Lung (tissue), 11 donors: ENCODE measurements at regions not wholly inside any gene's neighbourhood (a gene's known extent, or its start where the extent isn't known, plus 50 kb on each side); places are given as distances from the start of the nearest gene placed in this dataset.

Experiments used
- ATAC-seq: fragments of 200-7000 bp; cut with Tn5 transposase; one replicate; pipeline ENCODE4 v1.9.1; 2020; ENCODE audit warnings: moderate number of reproducible peaks; ENCODE audit not compliant: insufficient read depth, low FRiP score
- DNase-seq, 3 donors: peaks; one replicate each; pipeline ENCODE4 v3.0.0-alpha.2; 2013 to 2017
- H3K27ac ChIP-seq, 2 donors: one replicate each; pipeline ENCODE4 v1.5.1; 2013; ENCODE audit warnings: mild to moderate bottlenecking in 2 of 2, moderate library complexity in 2 of 2, control low read depth in 1 of 2, inconsistent platforms in 1 of 2, low read depth in 1 of 2, low read length in 1 of 2
- H3K27me3 ChIP-seq, 3 donors: one replicate each; pipeline ENCODE4 v1.5.1; 2013; ENCODE audit warnings: low read length in 2 of 3; ENCODE audit not compliant: control insufficient read depth in 3 of 3, insufficient read depth in 3 of 3
- H3K36me3 ChIP-seq, 4 donors: one replicate each; pipeline ENCODE4 v1.5.1; 2013; ENCODE audit warnings: low read length in 4 of 4, mild to moderate bottlenecking in 1 of 4, moderate library complexity in 1 of 4; ENCODE audit not compliant: control insufficient read depth in 4 of 4, insufficient read depth in 4 of 4
- H3K4me1 ChIP-seq, 5 donors: one replicate each; pipeline ENCODE4 v1.5.1; 2013; ENCODE audit warnings: low read length in 5 of 5, mild to moderate bottlenecking in 2 of 5, moderate library complexity in 1 of 5; ENCODE audit not compliant: control insufficient read depth in 5 of 5, insufficient read depth in 5 of 5
- H3K4me3 ChIP-seq: one replicate; pipeline ENCODE4 v1.5.1; 2013; ENCODE audit warnings: mild to moderate bottlenecking, control low read depth, moderate library complexity
- H3K9ac ChIP-seq, 2 donors: one replicate each; pipeline ENCODE4 v1.5.1; 2013; ENCODE audit warnings: low read length in 2 of 2, control low read depth in 1 of 2; ENCODE audit not compliant: insufficient read depth in 1 of 2
- H3K9me3 ChIP-seq, 4 donors: one replicate each; pipeline ENCODE4 v1.5.1; 2013; ENCODE audit warnings: low read length in 3 of 4, mild to moderate bottlenecking in 1 of 4, moderate library complexity in 1 of 4; ENCODE audit not compliant: control insufficient read depth in 4 of 4, insufficient read depth in 3 of 4
- WGBS, 2 donors: extraction: QIAGEN DNeasy Blood & Tissue Kit; methylation state at CpG; one replicate each; pipeline ENCODE4 v1.1.7; 2013; 5-methylcytosine and 5-hydroxymethylcytosine counted together
- TF ChIP-seq, protein P1 (sequence below): IDR thresholded peaks from 2 replicates; pipeline ENCODE4 v1.5.1; 2012; ENCODE audit warnings: mild to moderate bottlenecking; ENCODE audit errors: control extremely low read depth, extremely low read depth
- donor health status: control.
- donor health status: control.
- donor health status: Bipolar disorder and iron deficiency.
- donor health status: healthy.
- donor health status: DM: yes; HTN: yes; CAD: no.

DNA sequence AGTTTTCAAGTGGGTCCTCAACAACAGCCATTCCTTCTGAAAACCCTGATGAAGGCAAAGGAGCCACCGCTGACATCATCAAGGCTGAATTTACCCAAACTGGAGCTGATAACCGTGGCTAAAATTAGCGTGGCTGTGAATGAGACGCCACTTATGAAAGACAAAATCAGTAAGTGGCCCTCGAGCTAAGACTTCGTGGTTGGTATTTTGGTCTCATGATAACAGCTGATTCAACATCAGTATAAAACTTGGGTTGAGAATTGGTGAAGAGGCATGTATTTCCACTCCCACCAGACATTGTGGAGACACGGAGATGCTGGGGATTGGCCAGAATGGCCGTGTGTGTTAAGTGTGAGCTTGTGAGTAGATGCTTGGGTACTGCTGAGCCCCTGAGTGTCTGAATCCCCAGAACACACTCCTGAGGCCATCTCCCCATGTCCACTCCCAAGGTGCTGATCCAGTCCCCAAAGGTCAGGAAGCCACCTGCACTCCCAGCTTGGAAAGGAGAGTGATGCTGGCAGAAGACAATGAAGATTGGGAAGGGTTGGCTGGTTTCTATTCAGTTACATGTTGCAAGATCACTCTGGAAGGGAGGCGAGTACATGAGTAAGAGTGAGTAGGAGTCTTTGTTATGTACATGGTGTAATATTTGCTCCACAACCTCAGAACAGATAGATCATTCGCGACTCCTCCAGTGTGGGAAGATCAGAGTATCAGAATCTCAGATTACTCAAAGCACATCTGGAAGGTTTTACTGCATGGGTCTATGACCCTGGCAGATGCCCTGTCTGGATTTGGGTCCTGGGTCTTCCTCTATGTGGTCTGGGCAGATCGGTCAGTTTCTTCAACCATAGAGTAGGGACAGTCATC is 207.7 kb downstream of the HS3ST3A1 start:
- no peak overlapping the region for H3K4me3 ChIP-seq
- DNase-seq (no peak), ATAC-seq (peak; percentile 45)
- H3K9me3 ChIP-seq = no peaks in the 10 kb centered on the region
- no peaks in the 10 kb centered on the region for H3K36me3 ChIP-seq
- no peak overlapping the region for H3K9ac ChIP-seq
- H3K4me1 ChIP-seq = peaks cover 0 to 7% (median 2%) of the 10 kb centered on the region in 5 donors
- 79 to 87% methylated on average over 12 of the region's 12 CpGs for WGBS, 2 donors
- TF ChIP-seq, protein P1, sequence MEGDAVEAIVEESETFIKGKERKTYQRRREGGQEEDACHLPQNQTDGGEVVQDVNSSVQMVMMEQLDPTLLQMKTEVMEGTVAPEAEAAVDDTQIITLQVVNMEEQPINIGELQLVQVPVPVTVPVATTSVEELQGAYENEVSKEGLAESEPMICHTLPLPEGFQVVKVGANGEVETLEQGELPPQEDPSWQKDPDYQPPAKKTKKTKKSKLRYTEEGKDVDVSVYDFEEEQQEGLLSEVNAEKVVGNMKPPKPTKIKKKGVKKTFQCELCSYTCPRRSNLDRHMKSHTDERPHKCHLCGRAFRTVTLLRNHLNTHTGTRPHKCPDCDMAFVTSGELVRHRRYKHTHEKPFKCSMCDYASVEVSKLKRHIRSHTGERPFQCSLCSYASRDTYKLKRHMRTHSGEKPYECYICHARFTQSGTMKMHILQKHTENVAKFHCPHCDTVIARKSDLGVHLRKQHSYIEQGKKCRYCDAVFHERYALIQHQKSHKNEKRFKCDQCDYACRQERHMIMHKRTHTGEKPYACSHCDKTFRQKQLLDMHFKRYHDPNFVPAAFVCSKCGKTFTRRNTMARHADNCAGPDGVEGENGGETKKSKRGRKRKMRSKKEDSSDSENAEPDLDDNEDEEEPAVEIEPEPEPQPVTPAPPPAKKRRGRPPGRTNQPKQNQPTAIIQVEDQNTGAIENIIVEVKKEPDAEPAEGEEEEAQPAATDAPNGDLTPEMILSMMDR = no peak
- H3K27ac ChIP-seq = no peak overlapping the region
- no peaks in the 10 kb centered on the region for H3K27me3 ChIP-seq

DNA sequence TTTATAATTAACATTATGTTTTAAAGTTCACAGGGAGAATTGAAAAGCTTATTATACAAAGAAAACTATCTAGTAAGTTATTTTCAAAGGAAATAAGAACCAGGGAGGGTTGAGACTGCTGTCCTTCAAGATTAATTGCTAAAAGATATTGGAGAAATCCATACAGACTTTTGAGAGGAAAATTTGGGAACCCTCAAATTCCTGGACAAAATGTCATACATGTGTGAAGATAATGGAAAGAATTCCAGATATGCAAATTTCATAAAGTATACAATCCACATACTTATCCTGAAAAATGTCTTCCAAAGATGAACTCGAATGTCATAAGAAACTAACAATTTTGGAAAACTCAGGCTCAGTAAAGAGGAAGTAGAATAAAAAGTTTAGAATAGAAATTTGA is 213.8 kb downstream of the HS3ST3A1 start:
- Histone ChIP-seq H3K36me3 (no peaks in the 10 kb centered on the region), H3K9me3 (no peaks in the 10 kb centered on the region), H3K27me3 (no peaks in the 10 kb centered on the region), H3K9ac (no peak overlapping the region), H3K4me3 (no peak overlapping the region), H3K4me1 (peaks cover 0 to 13% (median 0%) of the 10 kb centered on the region in 5 donors), H3K27ac (no peak overlapping the region)
- TF ChIP-seq, protein P1 = no peak
- WGBS, 2 donors = 72 to 73% methylated on average over 1 of the region's 1 CpG
- no peak for ATAC-seq
- DNase-seq = no peak

DNA sequence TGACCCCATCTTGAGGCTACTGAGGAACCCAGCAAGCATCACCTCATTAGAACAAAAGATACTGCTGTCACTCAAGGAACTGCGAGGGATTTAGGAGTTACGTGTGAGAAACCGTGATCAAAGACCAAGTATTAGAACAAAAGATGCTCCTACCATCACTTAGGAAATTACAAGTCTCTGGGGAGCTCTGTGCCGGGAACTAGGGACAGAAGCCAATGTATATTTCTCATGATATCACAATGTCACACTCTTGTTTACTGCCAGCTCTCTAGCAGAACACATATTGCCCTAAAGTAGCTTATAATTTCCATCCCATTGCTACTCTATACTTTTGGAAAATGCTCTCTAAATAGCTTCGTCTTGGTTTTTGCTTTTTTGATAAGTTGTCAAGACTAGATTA is 214.5 kb downstream of the HS3ST3A1 start:
- 85 to 87% methylated on average over 5 of the region's 5 CpGs for WGBS, 2 donors
- H3K4me3 ChIP-seq = no peak overlapping the region
- peaks cover 0 to 13% (median 0%) of the 10 kb centered on the region in 5 donors for H3K4me1 ChIP-seq
- H3K9ac ChIP-seq = no peak overlapping the region
- H3K36me3 ChIP-seq = no peaks in the 10 kb centered on the region
- no peaks in the 10 kb centered on the region for H3K27me3 ChIP-seq
- no peak overlapping the region for H3K27ac ChIP-seq
- peak in 2 of 3 donors; percentile 61 to 73 for DNase-seq
- TF ChIP-seq, protein P1 = no peak
- no peak for ATAC-seq
- H3K9me3 ChIP-seq = no peaks in the 10 kb centered on the region
